Fibroblast of villous mesenchyme (primary cell): ENCODE measurements at regions not wholly inside any gene's neighbourhood (a gene's known extent, or its start where the extent isn't known, plus 50 kb on each side); places are given as distances from the start of the nearest gene placed in this dataset.

Experiments used
- DNase-seq: peaks from one replicate; pipeline ENCODE4 v3.0.0-alpha.2; 2010; ENCODE audit warnings: low read depth
- H3K4me3 ChIP-seq: 2 replicates; pipeline ENCODE4 v1.5.1; 2011; ENCODE audit warnings: low read depth, mild to moderate bottlenecking, low read length
- TF ChIP-seq, protein P1 (sequence below): IDR thresholded peaks from 2 replicates; pipeline ENCODE4 v1.5.1; 2012; ENCODE audit warnings: low read depth, mild to moderate bottlenecking, low read length; ENCODE audit not compliant: insufficient read depth

DNA sequence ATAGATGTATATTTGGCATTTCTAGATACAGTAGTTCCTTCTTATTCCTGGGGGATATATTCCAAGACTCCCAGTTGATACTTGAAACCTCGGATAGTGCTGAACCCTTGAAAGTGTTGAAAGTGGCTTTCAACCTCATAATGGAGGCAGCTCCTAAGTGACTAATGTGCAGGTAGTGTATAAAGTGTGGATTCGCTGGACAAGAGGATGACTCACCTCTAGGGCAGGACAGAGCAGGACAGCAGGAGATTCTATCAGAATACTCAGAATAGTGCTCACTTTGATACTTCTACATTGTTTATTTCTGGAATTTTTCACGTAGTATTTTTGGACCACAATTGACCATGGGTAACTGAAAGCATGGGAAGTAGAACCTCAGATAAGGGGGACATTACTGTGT, 1138.9 kb upstream of the WWC1 start:
- TF ChIP-seq, protein P1, sequence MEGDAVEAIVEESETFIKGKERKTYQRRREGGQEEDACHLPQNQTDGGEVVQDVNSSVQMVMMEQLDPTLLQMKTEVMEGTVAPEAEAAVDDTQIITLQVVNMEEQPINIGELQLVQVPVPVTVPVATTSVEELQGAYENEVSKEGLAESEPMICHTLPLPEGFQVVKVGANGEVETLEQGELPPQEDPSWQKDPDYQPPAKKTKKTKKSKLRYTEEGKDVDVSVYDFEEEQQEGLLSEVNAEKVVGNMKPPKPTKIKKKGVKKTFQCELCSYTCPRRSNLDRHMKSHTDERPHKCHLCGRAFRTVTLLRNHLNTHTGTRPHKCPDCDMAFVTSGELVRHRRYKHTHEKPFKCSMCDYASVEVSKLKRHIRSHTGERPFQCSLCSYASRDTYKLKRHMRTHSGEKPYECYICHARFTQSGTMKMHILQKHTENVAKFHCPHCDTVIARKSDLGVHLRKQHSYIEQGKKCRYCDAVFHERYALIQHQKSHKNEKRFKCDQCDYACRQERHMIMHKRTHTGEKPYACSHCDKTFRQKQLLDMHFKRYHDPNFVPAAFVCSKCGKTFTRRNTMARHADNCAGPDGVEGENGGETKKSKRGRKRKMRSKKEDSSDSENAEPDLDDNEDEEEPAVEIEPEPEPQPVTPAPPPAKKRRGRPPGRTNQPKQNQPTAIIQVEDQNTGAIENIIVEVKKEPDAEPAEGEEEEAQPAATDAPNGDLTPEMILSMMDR = no peak
- no peak for DNase-seq
- no peak overlapping the region for H3K4me3 ChIP-seq

DNA sequence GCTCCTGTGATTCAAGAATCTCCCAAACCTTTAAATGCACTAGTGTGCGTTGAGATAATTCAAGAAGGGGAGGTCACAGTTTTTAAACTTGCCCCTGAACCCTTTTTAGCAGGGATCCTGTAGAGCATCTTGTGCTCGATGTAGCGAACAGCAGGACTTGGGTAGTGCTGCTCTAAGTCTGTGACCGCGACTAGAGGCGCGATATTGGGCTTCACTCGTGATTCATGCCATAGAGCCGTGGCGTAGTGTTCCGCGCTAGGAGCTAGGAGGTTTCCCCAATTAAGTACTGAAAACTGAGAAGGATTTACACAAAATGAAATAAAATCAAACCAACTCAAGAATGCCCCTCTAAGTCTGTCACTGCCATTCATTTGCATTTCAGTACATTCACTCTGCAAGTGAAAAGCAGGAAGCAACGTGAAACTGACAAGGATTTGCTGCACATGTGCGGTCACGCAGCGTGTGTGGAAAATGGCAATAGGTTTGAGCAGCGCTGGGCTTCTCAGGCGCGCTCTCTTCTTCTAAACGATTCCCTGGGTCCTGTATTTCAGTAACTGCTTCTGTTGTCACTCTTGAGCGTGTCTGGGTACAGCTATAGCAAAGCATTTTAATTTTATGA, 1135.9 kb upstream of the WWC1 start:
- DNase-seq = no peak
- H3K4me3 ChIP-seq = no peak overlapping the region
- TF ChIP-seq, protein P1 = no peak

DNA sequence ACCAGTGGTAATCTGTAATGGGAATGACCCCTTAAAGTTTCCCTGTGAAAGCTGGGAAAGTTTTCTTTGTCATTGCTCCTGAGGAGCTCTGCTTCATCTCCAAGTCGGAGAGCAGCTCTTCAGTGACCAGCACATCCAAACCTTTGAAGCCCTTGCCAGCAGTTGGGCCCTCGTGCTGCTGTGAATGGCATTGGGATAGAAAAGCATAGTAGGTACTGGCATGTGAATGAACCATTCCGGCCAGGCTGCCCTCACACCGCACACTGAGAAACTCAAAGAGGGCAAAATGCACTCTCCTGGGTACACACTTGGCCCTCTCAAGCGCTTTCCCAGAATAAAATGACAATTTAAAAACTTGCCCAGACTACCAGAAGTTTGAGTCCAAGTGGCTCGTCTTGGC, 1135.0 kb upstream of the WWC1 start:
- DNase-seq = no peak
- TF ChIP-seq, protein P1 = no peak
- no peak overlapping the region for H3K4me3 ChIP-seq

DNA sequence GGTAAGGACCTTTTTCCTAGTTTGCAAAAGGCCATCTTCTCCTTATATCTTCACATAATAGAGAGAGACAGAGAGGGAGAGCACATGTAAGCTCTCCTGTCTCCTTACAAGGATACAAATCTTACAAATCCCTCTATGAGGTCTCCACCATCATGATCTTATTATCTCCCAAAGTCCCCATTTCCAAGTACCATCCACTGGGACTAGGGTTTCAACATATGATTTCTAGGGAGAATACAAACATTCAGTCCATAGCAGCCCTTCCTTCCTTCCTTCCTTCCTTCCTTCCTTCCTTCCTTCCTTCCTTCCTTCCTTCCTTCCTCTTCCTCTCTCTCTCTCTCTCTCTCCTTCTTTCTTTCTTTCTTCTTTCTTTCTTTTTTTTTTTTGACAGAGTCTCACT, 1132.9 kb upstream of the WWC1 start:
- TF ChIP-seq, protein P1 = no peak
- no peak for DNase-seq

DNA sequence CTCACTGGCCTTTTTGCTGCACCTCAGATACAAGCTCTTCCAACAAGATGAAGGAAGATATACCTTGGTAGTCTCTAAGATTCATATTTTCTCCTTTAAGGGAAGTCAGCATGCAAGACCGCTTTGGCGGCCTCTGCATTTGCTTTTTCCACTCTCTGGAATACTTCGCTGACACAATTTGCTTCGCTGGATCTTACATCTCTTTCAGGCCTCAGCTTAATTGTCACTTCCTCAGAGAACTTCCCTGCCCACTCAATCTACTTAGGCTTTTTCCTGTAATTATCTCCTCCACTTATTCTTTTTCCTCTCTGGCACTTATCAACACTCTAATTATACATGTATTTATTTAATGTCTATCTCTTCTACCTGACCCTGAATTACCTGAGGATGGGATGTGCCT, 1131.1 kb upstream of the WWC1 start:
- H3K4me3 ChIP-seq = no peak overlapping the region
- TF ChIP-seq, protein P1 = no peak
- no peak for DNase-seq

More for the DNA sequence above, 1132.9 kb upstream of the WWC1 start:
- H3K4me3 ChIP-seq = no peak overlapping the region

DNA sequence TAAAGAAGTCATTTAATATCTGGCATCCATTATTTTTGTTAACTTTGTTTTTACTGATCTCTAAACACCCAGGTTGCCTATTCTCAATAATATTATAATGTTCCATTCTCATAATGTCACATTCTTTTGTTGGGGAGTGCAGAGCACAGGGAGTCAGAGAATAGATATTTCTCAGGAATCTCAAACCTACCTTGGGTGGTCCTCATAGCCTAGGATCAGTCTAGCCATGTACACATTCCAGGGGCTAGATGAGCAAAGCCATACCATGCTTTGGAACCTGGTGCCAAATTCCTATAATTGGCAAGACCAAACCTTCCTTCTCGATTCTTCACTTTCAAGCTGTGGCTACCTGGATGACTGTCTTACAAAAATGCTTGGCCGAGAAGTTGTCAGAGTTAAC, 1124.7 kb upstream of the WWC1 start:
- no peak overlapping the region for H3K4me3 ChIP-seq
- DNase-seq = no peak

More for the DNA sequence above, 1124.7 kb upstream of the WWC1 start:
- TF ChIP-seq, protein P1 = no peak
